GM19238 (cell line): ENCODE measurements at regions not wholly inside any gene's neighbourhood (a gene's known extent, or its start where the extent isn't known, plus 50 kb on each side); places are given as distances from the start of the nearest gene placed in this dataset.
"Not testable (repeated sequence)": the region's sequence is repeated elsewhere in the genome, so short reads cannot be mapped to it uniquely, and the experiment has no call there.

Source experiments
- DNase-seq: peaks from one replicate; pipeline ENCODE4 v3.0.0; 2011; ENCODE audit warnings: low spot score; ENCODE audit not compliant: insufficient read length

DNA sequence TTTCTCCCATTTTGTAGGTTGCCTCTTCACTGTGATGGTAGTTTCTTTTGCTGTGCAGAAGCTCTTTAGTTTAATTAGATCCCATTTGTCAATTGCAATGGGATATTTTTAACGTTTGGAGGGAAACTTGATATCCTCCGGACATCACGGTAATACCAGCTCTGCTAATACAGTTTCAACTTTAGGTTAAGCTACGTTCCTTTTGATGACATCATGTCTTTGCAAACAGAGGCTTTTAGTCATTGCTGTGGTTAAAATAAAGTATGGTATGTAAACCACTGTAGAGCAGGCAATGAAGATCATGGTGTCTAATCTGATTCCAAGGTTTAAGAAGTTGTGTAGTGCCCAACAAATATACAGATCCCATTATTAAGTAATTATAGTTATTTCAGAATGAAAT, 168.0 kb upstream of the CHD6 start:
- no peak for DNase-seq

DNA sequence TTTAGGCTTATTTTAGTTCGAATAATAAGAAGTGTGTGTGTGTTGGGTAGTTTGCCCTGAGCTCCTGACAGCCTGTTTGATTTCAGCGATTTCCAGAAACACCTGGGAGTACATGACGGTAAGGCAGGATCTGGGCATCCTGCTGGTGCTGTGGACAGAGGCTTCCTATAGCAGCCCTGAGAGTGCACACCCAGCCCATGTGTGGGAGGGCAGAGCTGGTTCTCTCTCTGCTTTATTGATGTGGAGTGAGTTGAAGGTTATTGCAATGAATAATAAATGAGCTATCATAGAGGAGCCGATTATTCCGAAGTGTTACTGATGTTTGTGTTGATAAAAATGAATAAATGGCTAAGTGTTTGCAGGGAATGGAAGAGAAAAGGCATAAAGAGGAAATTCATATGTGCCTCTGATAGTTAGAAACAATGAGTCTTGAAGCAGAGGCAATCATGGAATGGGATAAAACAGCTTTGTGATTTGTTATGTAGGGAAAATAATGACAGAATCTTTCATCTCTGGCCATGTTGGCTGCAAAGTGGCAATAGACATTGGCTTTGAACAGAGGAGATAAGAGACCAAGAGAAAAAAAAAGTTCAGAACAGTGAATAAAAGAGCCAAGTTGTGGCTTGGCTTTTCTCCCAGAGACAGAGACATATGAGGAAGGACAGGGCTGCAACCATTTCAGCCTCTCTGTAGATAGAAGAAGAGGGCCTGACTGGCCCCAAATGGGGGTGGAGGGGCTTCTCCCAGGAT, 166.2 kb upstream of the CHD6 start:
- DNase-seq = no peak

DNA sequence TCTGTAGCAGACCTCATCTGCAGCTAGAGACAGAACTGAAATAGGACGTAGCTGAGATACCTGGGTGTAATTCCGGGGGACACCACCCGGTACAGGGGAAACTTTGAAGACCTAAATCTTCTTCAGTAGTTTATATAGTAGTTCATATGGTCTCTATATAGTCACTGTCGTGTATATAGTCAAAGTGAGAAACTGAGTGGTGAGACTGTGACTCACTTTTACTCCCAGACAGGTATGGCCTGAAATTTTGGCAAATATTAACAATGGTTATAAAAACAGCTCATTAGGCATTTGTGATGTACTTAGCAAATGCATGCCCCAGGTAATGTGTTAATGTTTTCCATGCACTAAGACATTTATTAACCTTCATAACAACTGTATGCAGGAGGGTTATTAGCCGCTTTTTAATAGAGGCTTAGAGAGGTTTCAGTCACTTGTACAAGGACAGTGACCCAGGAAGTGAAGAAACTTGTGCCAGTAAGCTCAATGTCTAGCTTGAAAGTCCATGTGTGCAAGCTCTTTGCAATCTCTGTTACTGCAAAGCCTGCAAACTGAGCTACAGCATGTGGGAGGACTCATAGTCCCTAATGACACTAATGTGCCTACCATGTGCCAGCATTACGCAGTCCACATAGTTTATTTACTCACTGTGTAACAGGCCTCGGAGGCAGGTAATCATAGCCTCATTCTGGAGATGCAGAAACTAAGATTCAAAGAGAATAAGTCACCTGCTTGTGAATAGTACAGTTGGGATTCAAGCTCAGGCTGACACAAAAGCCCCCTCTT, 165.4 kb upstream of the CHD6 start:
- DNase-seq = no peak

DNA sequence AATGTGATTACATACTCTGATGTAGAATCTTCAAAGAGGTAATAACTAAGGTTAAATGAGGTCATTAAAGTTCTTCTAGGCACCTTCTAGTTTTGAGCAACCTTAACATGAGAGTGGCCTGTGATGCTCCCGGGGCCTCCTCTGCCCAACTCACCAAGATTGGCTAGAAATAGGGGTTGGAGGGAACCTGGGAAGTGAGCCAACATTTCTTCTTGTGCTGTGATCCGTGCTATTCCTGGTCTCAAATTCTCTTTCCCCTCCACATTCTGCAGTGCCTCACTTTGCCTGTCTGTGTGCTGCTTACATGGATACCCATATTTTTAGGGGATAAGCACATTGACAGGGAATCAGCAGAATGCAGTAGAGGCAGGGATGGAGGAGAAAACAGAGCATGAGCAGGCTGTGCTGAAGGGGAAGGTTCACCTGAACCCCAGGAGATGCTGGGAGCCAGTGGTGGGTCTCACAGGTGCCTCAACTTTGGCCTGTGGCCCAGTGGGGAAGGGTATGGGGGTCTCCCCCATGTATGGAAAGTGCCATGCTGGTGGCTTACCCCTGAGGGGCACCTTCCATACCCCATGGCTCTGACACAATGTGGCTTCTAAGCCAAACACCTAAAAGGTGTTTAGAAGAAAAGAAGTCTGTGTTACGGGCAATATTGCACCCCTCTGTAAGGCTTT, 164.7 kb upstream of the CHD6 start:
- no peak for DNase-seq

DNA sequence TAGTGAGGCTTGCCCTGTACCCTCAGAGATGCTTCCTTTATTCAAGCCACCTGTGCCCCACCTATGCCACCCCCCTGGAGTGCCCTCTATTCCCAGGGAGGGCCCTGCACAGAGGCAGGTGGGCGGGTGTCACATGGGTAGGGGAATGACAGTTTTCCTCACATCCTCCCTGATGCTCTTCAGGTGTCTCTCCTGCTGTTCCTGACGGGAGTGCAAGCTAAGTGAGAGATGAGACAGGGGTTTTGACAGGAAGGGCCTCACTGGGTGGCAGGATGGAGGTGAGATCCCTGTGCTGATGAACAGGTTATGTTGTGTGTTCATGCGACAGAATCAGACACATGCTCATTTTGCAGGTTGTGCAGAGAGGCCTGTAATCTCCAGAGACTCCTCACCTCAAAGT, 164.1 kb upstream of the CHD6 start:
- no peak for DNase-seq

DNA sequence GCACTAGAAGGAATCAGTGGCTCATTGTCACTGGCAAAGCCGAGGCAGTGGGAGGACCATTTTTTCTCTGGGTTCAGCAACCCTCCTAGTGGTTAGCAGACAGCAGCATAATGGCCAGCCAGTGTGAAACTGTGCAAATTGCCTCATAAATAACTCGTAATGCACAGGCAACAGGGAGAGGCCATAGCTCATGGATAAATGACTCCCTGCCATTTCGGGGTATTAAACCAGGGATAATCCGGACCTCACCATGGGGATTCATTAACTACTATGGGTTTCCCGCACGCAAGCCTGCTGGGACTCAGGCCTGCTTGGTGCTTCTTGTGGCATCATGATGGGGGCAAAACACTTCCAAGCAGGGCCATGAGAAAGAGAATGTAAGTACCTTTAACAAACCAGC, 158.2 kb upstream of the CHD6 start:
- DNase-seq = no peak

DNA sequence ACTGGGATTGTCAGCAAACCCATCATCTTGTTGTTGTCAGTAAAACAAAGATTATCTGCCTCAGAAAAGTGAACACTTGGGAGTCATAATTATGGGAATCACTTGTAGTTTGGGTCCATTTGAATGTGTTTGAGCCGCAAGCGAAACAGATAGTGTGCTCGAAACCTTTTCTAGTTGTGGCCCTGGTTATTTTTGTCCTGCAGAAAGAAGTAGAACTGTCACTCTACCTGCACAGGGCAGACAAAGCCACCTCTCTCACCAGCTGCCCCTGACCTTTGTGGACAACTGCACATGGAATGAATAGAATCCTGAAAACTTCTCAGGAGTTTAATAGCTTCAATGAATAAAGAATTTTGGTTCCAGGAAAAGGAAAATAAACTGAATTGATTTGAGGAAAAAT, 156.1 kb upstream of the CHD6 start:
- no peak for DNase-seq

DNA sequence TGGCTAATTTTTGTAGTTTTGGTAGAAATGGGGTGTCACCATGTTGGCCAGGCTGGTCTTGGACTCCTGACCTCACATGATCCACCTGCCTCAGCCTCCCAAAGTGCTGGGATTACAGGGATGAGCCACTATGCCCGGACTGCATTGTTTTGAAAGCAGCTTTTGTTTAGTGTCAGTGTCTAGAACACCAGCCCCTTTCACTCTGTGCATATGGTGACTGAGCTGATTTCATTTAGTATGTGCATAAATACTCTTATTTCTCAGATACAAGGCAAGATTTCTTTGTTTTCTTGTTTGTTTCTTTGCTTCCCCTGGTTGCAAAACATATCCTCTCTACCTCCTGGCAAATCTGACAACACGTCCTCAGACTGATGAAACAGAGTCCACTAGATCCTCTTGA, 152.8 kb upstream of the CHD6 start:
- no peak for DNase-seq

DNA sequence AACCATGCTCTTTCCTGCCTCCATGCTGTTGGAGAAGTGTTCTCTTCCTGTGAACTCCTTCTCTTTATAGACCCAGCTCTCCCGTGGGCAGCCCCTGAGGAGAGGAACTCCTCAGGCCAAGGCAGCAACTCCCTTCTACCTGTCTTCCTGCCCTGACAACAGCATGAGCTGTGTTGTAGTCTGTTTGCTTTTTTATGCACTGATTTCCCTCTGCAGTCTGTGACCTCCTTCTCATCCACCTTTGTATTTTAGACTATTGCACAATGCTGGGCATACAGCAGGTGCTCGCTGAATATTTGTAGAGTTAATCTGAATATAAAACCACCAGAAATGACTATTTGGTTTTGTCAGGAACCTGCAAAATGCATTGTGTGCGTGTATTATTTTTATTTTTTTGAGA, 152.2 kb upstream of the CHD6 start:
- DNase-seq = no peak

DNA sequence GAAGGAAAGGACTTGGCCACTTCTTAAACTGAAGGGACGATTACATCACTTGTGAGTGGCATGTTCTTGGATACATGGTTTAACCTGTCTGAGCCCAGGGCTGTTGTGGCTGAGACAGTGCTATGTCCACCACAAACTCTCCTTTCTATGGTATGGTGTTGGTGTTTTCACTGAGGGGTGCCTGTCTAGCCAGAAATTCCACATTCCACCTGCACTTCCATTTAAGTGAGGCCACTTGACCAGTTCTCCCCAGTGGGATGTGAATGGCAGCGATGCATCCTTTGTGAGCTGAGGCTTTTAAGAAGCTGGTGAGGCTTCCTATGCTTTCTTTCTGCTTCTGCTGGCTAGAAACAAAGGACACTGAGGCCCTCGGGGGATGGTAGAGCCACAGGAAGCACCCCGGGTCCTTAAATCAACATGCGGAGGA, 151.4 kb upstream of the CHD6 start:
- DNase-seq = no peak

DNA sequence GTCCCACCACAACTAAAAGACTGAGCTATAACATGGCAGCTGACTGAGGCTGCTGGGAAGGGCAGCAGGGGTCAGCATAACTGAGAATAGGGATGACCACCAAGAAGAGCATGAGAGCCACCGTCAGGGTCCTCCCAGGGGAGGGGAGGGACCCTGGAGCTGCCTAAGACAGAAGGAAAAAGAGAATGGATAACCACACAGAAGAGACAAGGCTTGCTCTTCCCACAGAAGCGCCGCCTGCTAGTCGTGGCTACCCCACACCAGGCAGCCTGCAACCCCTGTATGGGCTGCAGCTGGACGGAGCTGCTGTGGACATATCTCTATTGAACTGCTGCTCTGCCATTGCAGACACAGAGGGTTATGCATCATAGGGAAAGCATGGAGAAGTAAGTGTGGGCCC, 132.0 kb upstream of the CHD6 start:
- no peak for DNase-seq

DNA sequence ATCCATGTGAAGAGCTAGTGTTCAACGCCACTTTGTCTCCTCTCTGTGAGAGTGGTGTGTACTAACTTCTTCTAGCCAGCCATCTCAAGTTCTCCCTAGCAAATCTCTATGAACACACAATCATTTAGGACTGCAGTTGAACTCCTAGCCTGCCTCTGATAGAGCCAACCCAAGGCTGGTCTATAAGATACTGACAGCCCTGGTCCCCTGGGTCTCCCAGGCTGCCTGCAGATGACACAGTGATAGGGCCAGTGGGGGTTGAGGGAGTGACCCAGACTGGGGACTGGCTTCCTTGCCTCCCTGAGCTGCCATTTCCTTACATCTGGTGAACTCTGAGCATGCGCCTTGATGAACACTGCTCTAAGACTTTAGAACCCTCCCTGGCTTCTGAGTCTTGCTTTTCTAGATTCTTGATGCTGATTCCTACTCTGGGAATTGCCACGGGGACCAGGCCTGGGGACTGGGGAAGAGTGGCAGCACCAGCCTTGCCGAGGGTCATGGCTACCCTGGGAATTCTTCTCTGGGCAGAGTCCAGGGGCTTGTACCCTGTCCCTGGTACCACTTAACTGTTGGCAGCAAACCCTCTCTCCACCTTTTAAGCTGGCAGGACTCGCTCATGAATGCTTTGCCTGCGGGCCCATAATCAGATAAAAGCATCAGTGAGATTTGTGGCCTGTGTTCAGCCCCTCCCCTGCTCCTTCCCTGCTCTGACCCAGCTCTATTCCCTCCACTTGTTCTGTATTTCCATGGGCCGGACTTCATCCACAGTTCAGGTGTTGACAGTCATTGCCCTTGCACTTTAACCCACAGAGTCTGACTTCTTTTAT, 130.8 kb upstream of the CHD6 start:
- DNase-seq = no peak

DNA sequence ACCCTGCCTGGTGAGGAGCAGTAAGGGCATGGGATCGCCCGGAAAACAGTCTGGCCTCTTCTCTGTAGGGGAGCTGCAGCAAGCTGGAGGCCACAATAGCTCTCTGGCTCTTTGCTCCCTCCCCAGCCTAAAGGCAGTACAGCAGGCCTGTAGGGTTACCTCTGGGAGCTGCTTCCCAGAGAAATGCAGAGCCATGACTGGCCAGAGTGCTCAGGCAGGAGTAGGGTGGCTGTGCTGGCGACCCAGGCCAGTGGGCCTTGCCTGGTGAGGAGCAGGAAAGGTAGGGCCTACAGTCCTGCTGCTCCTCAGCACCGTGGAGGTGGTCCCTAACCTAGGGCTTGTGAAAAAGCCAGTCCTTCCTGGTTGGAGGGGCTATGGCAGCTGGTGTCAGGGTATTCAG, 129.9 kb upstream of the CHD6 start:
- no peak for DNase-seq

DNA sequence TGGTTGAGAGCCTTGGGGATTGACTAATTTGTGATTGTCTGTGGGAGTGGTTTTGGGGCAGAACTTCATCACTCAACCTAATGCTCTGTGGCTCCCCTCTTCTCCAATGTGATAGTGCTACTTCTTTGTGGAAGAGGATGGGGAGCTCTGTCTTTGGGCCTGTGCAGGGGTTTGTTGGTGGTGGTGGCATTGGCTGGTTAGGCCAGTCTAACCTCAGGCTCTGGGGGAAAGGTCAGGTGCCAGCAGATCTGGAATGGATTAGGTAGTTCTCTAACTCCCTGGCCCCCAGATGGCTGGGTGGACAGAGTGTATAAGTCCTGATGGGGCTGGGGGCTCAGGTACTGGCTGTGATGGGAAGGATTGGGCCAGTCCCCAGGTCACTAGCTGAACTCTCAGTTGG, 129.0 kb upstream of the CHD6 start:
- DNase-seq = no peak

DNA sequence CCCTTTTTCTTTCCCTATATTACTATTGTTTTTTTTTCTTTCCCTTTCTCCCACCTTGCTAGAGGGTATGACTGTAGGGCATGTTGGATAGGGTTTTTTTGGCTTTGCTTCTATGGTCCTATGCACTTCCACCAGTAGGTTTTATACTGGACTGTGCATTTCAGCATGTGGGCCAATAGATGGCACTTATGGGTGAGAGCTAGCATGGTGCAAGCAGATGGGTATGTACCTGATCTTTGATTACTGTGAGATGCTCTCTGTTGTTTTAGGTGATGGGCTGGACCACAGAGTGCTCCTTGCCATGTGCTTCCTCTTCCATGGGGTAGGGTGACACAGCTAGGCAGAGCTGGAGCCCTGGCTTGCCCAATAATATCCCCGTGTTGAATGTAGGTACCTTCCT, 128.5 kb upstream of the CHD6 start:
- DNase-seq = no peak

DNA sequence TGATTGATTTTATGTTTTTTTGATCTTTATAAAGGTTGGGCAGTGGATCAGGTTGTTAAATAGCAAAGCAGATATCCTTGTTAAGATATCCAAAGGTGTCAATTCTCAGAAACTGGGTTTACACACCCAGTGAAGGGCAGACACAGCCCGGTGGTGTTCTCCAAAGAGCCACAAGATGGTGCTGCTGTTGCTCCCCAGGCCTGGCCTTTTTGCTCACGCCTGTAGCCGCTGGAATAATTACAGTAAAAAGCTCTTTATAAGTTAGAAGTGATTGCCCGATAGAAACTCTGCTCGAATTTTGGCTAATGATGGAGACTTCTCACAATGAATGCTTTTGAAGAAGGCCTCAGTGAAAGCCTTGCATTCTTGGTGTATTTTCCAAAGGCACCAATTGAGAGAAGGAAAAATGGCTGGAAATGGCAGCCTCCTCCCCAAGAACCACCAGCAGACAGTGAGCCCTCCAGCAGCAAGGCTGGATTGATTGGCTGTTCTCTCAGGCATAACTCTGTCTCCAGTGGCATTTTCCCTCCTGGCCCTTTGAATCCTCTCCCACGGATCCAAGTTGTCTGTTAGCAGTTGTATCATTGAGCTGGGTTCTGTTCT, 120.5 kb upstream of the CHD6 start:
- DNase-seq = peak; percentile 19

DNA sequence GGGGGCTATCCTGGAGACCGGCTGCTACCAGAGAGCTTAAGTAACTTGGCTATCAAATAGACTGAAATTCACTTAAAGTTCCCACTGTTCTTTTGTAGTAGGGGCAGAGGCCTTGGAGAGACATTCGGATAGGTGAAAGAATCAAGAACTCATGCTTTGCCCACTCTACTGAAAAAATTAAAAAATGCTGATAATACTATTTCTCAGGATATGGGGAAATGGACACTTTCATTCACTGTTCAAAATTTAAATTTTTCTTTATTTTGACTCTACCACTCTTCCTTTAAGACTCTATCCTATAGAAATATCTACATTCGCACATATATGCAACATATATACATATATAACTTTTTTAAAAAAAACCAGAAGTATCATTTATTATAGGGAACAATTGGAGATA, 117.8 kb upstream of the CHD6 start:
- DNase-seq = no peak

DNA sequence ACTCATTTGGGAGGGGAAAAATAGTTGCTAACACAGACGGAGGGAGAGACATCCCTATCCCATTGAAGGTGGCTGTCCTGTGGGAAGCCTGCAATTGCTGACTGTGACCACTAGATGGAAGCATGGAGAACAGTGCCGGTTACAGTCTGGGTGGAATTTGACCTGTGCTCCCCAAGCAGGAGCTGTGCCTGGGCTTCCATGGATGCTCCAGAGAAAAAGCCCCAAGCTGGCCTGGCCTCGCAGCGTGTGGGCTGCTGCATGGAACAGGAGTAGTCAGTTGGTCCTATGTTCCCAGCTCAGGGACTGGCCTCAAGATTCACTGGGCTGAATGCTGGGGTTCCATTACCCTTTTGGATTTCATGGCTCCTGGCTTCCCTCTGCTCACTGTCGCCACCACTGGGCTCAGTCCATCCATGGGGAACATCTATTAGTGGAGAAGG, 116.3 kb upstream of the CHD6 start:
- peak; percentile 29 for DNase-seq

DNA sequence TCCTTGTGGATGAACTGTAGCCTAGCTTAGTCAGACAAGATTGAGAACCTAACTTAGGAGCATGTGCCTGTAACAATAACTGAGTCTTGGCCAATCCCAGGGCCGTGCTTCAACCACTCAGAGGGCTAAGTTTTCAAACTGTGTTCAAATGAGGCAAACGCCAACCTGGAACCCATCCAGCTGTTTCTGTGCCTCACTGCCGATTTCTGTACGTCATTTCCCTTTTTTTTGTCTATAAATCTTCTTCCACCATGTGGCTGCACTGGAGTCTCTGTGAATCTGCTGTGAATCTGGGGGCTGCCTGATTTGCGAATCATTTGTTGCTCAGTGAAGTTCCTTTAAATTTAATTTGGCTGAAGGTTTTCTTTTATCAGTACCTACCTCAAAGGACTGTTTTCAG, 115.0 kb upstream of the CHD6 start:
- no peak for DNase-seq

DNA sequence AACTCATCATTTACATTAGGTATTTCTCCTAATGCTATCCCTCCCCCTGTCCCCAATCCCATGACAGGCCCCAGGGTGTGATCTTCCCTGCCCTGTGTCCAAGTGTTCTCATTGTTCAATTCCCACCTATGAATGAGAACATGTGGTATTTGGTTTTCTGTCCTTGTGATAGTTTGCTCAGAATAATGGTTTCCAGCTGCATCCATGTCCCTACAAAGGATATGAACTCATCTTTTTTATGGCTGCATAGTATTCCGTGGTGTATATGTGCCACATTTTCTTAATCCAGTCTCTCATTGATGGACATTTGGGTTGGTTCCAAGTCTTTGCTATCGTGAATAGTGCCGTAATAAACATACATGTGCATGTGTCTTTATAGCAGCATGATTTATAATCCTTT, 113.0 kb upstream of the CHD6 start:
- not testable (repeated sequence) for DNase-seq

DNA sequence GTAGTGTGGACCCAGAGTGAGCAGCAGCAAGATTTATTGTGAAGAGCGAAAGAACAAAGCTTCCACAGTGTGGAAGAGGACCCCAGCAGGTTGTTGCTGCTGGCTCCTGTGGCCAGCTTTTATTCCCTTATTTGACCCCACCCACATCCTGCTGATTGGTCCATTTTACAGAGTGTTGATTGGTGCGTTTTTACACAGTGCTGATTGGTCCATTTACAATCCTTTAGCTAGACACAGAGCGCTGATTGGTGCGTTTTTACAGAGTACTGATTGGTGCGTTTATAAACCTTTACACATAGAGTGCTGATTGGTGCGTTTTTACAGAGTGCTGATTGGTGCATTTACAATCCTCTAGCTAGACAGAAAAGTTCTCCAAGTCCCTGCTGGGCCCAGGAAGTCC, 109.5 kb upstream of the CHD6 start:
- DNase-seq = not testable (repeated sequence)
